AG04450 (cell line): ENCODE measurements at regions not wholly inside any gene's neighbourhood (a gene's known extent, or its start where the extent isn't known, plus 50 kb on each side); places are given as distances from the start of the nearest gene placed in this dataset.
"Not testable (repeated sequence)": the region's sequence is repeated elsewhere in the genome, so short reads cannot be mapped to it uniquely, and the experiment has no call there.

ENCODE experiments used
- CTCF ChIA-PET: fragments of 300-600, 350-600 bp; formaldehyde crosslinking; extraction: SDS; loops from one replicate; lab custom pipeline; 2022; ENCODE audit warnings: antibody characterized with exemption, inconsistent platforms; lab: Charles Lee
- POLR2A ChIA-PET: fragments of 350-600 bp; formaldehyde crosslinking; extraction: SDS; loops from one replicate; lab custom pipeline; 2021; ENCODE audit warnings: antibody characterized with exemption, inconsistent platforms; lab: Yijun Ruan, JAX
- DNase-seq: peaks from one replicate; pipeline ENCODE4 v3.0.0-alpha.2; 2011; ENCODE audit warnings: low read depth, low spot score
- H3K27ac ChIP-seq: one replicate; pipeline ENCODE4 v1.5.1; 2012; ENCODE audit warnings: low read depth, low read length, control low read depth
- H3K27me3 ChIP-seq: one replicate; pipeline ENCODE4 v1.6.0; 2012; ENCODE audit warnings: low read length; ENCODE audit not compliant: control insufficient read depth, insufficient read depth
- H3K4me3 ChIP-seq: 2 replicates; pipeline ENCODE4 v1.5.1; 2011; ENCODE audit warnings: mild to moderate bottlenecking, low read depth, low read length, control low read depth
- H3K9me3 ChIP-seq: 2 replicates; pipeline ENCODE4 v1.5.1; 2012; ENCODE audit warnings: low read length; ENCODE audit not compliant: control insufficient read depth, insufficient read depth
- TF ChIP-seq, protein P1 (sequence below): IDR thresholded peaks from 2 replicates; pipeline ENCODE4 v1.5.1; 2011; ENCODE audit warnings: low read depth, low read length, control low read depth, inconsistent platforms

DNA sequence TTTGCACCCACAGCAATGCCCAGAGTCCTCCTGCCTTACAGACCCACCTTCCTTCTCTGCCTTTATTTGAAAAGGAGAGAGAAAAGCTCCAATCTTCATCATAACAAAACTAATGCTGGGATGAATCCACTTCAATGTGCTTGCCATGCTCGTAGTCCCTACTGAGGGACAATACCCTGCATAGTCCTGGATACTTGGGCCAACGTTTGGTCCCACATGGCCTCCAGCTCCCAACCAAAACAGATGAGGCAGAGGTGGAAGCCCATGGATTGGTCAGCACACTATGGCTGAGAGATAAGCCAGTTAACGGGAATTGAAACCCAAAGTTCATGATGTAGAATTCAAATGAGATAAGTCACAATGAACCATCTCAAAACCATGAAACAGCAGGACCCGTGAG, 115.8 kb downstream of the KBTBD2 start:
- H3K27me3 ChIP-seq, CTCF ChIA-PET, H3K9me3 ChIP-seq, DNase-seq, H3K27ac ChIP-seq, POLR2A ChIA-PET, H3K4me3 ChIP-seq: not testable (repeated sequence)

DNA sequence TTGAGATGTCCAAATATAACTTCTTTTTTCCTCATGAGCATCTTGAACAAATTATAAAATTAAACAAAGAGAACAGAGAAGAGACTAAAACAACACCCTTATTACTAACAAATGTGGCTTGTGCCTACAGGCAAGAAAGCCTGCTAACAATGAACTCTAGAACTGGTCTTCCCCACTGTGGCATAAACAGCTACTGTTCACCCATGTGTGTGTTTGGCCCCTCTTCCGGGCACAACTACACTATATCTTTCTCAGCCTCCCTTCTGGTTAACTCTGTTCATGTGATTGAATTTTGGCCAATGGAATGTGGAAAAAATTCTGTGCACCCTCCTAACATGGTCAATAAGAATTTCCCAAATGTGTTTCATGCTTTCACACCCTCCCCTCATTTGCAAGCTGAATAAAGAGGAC, 117.0 kb downstream of the KBTBD2 start:
- Histone ChIP-seq H3K4me3 (no peak overlapping the region), H3K9me3 (no peaks in the 10 kb centered on the region), H3K27ac (no peak overlapping the region), H3K27me3 (peaks cover 4% of the 10 kb centered on the region)
- DNase-seq: no peak
- TF ChIP-seq, protein P1, sequence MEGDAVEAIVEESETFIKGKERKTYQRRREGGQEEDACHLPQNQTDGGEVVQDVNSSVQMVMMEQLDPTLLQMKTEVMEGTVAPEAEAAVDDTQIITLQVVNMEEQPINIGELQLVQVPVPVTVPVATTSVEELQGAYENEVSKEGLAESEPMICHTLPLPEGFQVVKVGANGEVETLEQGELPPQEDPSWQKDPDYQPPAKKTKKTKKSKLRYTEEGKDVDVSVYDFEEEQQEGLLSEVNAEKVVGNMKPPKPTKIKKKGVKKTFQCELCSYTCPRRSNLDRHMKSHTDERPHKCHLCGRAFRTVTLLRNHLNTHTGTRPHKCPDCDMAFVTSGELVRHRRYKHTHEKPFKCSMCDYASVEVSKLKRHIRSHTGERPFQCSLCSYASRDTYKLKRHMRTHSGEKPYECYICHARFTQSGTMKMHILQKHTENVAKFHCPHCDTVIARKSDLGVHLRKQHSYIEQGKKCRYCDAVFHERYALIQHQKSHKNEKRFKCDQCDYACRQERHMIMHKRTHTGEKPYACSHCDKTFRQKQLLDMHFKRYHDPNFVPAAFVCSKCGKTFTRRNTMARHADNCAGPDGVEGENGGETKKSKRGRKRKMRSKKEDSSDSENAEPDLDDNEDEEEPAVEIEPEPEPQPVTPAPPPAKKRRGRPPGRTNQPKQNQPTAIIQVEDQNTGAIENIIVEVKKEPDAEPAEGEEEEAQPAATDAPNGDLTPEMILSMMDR: no peak
- CTCF ChIA-PET: no interaction called here
- POLR2A ChIA-PET: no interaction called here

DNA sequence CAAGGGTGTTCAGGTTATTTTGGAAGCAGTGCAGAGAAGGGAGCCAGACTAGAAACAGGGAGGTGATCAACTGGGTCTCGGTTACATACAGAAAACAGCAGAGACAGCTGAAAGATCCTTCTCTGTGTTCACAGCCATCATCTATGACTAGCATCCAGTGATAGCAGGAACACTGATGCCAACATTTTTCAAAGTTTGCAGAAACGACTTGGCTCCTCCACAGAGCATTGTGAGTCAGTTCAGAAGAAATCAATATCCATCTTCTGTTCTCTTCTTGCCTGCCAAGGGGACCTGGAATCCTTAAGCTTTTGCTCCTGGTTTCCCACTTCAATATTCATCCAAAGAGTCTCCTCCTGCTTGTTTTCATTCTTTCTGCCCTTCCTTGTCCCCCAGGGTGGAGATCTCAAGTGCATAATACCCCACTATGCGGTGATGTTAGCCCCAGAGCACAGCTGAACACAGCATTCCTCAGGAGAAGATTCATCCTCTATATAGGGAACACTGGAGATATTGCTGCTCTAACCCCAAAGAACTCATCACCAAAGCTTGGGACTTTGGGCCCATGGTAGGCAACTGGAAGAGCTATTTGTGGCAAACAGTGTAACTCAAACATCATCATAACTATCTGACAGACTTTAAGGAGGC, 122.6 kb downstream of the KBTBD2 start:
- H3K9me3 ChIP-seq, H3K4me3 ChIP-seq, H3K27me3 ChIP-seq, POLR2A ChIA-PET, H3K27ac ChIP-seq, DNase-seq: not testable (repeated sequence)
- CTCF ChIA-PET: interaction anchor here (1.6 kb wide), 1 partner anchor 339 kb away, joined by 4 read pairs; no protein-coding TSS in a partner anchor

DNA sequence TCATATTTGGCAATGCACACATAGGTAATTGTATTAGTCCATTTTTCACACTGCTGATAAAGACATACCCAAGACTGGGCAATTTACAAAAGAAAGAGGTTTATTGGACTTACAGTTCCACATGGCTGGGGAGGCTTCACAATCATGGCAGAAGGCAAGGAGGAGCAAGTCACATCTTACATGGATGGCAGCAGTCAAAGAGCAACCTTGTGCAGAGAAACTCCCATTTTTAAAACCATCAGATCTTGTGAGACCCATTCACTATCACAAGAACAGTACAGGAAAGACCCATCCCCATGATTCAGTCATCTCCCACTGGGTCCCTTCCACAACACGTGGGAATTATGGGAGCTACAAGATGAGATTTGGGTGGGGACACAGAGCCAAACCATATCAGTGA, 123.2 kb downstream of the KBTBD2 start:
- H3K9me3 ChIP-seq, H3K27me3 ChIP-seq, POLR2A ChIA-PET, DNase-seq, H3K27ac ChIP-seq, H3K4me3 ChIP-seq: not testable (repeated sequence)
- CTCF ChIA-PET: interaction anchor here (1.6 kb wide), 1 partner anchor 340 kb away, joined by 4 read pairs; no protein-coding TSS in a partner anchor

DNA sequence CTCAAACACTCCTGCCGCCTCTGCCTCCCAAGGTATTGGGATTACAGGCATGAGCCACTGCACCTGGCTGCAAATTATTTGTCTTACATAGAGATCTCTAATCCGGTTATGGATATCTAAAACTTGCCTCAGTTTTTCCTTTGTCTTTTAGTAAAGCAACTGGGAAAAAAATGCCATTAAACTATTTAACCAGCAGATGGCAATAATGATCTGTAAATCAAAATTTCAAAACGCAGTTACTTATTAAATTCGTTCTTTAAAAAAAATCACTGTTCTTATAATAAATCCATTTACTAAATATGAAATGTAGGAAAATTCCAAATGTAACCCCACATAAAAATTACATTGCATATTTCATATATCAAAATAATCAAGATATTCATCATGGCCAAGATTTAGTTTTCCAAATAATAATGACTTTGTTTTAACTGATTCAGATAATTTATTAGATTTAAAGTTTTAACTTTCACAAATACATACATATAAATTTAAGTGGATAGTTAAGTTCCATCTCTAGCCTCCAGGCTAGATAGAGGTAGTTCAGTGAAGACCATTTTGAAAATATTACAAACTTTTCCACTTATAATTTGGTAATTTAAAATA, 125.8 kb downstream of the KBTBD2 start:
- H3K9me3 ChIP-seq, DNase-seq, POLR2A ChIA-PET, H3K27ac ChIP-seq, H3K4me3 ChIP-seq: not testable (repeated sequence)
- TF ChIP-seq, protein P1: peak; percentile 39
- peaks cover 27% of the 10 kb centered on the region for H3K27me3 ChIP-seq
- CTCF ChIA-PET: interaction anchor here (0.5 to 3.6 kb wide), 5 partner anchors 274 to 1631 kb away, joined by 3 to 34 read pairs (median 5); partner anchors contain the start of gene RP9

DNA sequence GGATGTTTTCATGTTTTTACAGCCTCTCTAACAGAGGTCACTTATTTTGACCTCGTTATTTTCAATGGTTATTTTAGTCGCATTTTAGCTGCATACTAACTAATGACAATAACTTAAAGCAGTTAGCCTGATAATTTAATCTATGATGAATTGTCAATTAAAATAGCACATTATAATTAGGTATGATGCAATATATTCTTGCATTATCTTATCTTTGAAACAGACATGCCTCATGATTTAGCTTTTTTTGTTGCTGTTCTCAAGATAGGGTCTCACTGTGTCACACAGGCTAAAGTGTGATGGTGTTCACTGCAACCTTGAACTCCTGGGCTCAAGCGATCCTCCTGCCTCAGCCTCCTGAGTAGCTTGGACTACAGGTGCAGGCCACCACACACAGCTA, 126.4 kb downstream of the KBTBD2 start:
- ChIA-PET POLR2A (no interaction called here), CTCF (interaction anchor here (1.0 to 3.6 kb wide), 3 partner anchors 274 to 343 kb away, joined by 3 to 34 read pairs (median 4); partner anchors contain the start of gene RP9)
- Histone ChIP-seq H3K27ac (no peak overlapping the region), H3K27me3 (peaks cover 27% of the 10 kb centered on the region), H3K4me3 (no peak overlapping the region), H3K9me3 (no peaks in the 10 kb centered on the region)
- no peak for DNase-seq
- TF ChIP-seq, protein P1: no peak
